Natural killer cell treated with Interleukin-12 subunit alpha and Interleukin-12 subunit beta and Interleukin-15 and Interleukin-18, amount 100 ng/mL, for 72 hours (primary cell): ENCODE measurements at regions not wholly inside any gene's neighbourhood (a gene's known extent, or its start where the extent isn't known, plus 50 kb on each side); places are given as distances from the start of the nearest gene placed in this dataset.

Experiments used
- ATAC-seq, 2 donors: fragments of 150-1000 bp; cut with Tn5 transposase in 1 of 2; sonication (Bioruptor Pico), chemical (Tn5 transposase) in 1 of 2; 2 replicates each; pipeline ENCODE4 v1.10.0; 2021
- DNase-seq: peaks from one replicate; pipeline ENCODE4 v3.0.0; 2022; ENCODE audit warnings: low spot score
- H3K27ac Mint-ChIP-seq, 2 donors: 1 replicate in 1 of 2; 2 replicates in 1 of 2; pipeline ENCODE4 v1.8.0; 2022; ENCODE audit warnings: mixed read lengths in 2 of 2, mild to moderate bottlenecking in 1 of 2, moderate library complexity in 1 of 2
- H3K27me3 Mint-ChIP-seq, 2 donors: 1 replicate in 1 of 2; 2 replicates in 1 of 2; pipeline ENCODE4 v1.8.0; 2022; ENCODE audit warnings: mixed read lengths in 2 of 2
- H3K36me3 Mint-ChIP-seq: one replicate; pipeline ENCODE4 v1.8.0; 2022; ENCODE audit warnings: mixed read lengths
- H3K4me1 Mint-ChIP-seq, 2 donors: 1 replicate in 1 of 2; 2 replicates in 1 of 2; pipeline ENCODE4 v1.8.0; 2022; ENCODE audit warnings: low read depth in 2 of 2, mixed read lengths in 2 of 2, mild to moderate bottlenecking in 1 of 2
- H3K4me3 Mint-ChIP-seq: one replicate; pipeline ENCODE4 v1.8.0; 2022; ENCODE audit warnings: mixed read lengths
- H3K9me3 Mint-ChIP-seq: 2 replicates; pipeline ENCODE4 v1.8.0; 2022; ENCODE audit warnings: mixed read lengths

DNA sequence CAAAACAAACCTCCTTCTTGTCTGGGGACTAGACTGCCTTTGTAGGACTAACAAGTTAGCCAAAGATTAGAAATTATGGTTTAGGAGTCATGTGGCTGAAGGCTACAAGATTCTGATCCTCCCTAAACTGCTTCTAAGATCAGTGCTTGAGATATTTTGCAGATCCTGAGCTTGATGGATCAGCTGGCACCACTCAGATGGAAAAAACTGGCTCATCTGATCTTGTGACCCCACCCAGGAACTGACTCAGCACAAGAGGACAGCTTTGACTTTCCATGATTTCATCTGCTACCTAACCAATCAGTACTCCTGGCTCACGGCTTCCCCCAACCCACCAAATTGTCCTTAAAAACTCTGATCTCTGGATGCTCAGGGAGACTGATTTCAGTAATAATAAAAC is 271.5 kb upstream of the TAC1 start:
- no peak for DNase-seq

DNA sequence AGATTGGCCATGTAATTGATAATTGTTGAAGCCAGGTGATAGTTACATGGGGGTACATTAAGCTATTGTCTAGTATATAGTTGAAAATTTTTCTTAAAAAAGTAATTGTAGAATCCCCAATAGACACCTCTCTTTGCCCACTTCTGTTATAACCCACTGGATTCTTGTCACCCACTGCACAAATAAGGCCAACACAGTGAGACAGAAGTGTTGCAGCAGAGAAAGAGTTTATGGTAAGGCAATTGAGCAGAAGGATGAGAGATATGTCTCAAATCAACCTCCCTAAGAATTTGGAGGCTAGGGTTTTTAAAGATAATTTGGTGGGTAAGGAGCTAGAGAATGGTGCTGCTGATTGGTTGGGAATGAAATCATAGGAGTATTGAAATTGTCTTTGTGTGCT is 270.3 kb upstream of the TAC1 start:
- no peaks in the 10 kb centered on the region for H3K4me1 Mint-ChIP-seq
- peaks cover 4% of the 10 kb centered on the region for H3K36me3 Mint-ChIP-seq
- H3K27me3 Mint-ChIP-seq, result peaks cover 0 to 2% of the 10 kb centered on the region in 2 donors
- peaks cover 10% of the 10 kb centered on the region for H3K9me3 Mint-ChIP-seq
- H3K27ac Mint-ChIP-seq, result no peak overlapping the region
- DNase-seq (no peak), ATAC-seq (no peak)
- no peak overlapping the region for H3K4me3 Mint-ChIP-seq

More for the DNA sequence above, 271.5 kb upstream of the TAC1 start:
- ATAC-seq, result no peak
- Mint-ChIP-seq H3K27ac (no peak overlapping the region), H3K4me3 (no peak overlapping the region), H3K27me3 (no peaks in the 10 kb centered on the region), H3K4me1 (no peaks in the 10 kb centered on the region), H3K9me3 (peaks cover 12% of the 10 kb centered on the region), H3K36me3 (peaks cover 4% of the 10 kb centered on the region)

DNA sequence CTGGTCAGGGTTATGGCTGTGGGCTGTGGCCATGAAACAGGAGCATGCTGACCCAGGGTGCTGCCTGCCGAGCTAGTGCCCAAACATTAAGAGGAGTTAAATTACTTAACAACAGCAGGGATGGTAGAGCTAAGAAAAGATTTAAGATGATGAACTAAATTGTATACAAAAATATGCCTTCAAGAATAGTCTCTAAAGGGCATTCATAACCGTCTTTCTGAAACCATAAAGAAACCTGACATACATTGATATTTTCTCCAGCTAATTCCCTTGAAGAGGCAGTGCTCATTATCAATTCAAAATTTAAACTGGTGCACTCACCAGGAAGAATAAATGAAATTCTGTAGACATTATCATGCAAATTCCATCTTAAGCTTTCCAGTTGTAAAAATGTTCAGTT is 265.8 kb upstream of the TAC1 start:
- H3K27ac Mint-ChIP-seq, result no peak overlapping the region
- H3K9me3 Mint-ChIP-seq, result peaks cover 7% of the 10 kb centered on the region
- no peaks in the 10 kb centered on the region for H3K4me1 Mint-ChIP-seq

DNA sequence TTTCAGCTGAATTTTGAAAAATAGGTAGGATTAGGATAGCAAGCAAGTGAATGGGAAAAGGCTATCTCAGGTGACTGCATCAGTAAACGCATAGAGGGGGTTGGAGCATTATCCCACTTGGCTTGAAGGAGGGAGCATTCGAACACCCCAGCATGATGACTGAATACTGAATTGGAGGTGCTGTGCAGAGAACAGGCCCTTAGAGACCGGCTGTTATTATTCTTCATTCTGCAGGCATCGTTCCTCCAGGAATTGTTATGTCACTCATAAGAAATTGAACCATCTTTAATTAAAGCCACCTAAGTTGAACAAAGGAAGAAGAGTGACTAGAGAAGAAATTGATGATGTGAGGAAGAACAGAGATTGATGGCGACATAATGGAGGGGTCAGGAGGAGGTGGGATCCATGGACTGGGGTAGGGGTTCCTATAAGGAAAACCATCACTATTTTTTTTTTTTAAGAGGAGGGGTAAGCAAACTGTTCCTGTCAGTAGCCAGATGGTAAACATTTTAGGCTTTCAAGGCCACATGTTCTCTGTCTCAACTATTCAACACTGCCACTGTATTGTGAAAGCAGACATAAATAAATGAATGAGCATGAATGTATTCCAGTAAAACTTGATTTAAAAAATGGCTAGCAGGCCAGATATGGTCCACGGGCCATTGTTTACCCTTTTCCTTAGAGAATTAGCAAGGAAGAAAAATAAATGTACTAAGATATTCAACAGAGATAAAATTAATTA is 264.7 kb upstream of the TAC1 start:
- peaks cover 9% of the 10 kb centered on the region for H3K9me3 Mint-ChIP-seq
- peaks cover 0 to 7% of the 10 kb centered on the region in 2 donors for H3K27me3 Mint-ChIP-seq
- H3K4me3 Mint-ChIP-seq, result no peak overlapping the region
- no peaks in the 10 kb centered on the region for H3K4me1 Mint-ChIP-seq
- H3K27ac Mint-ChIP-seq, result no peak overlapping the region
- peaks cover 9% of the 10 kb centered on the region for H3K36me3 Mint-ChIP-seq
- no peak for ATAC-seq
- no peak for DNase-seq

More for the DNA sequence above, 265.8 kb upstream of the TAC1 start:
- H3K4me3 Mint-ChIP-seq, result no peak overlapping the region
- no peak for DNase-seq
- H3K36me3 Mint-ChIP-seq, result peaks cover 9% of the 10 kb centered on the region
- peaks cover 0 to 7% of the 10 kb centered on the region in 2 donors for H3K27me3 Mint-ChIP-seq
- ATAC-seq, result no peak

DNA sequence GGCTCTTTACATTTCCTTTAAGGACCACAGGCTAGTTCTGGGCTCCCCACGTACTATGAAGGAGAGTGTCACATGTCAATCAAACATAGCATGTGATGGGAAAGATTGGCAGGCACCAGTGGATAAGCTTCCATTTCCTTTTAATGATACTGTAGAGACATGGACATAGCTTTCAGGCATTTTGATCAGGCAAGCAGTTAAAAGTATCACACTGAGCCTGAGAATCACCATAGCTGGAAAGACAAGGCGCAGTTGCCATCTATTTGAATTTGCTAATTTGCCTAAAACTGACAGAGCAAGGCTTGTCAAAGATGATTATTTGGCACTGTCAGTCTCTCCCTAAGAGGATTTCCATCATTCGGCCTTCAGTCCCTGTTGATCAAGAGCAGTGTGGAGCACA is 263.4 kb upstream of the TAC1 start:
- ATAC-seq (no peak), DNase-seq (no peak)
- no peak overlapping the region for H3K4me3 Mint-ChIP-seq
- no peak overlapping the region for H3K27ac Mint-ChIP-seq
- peaks cover 9% of the 10 kb centered on the region for H3K9me3 Mint-ChIP-seq
- H3K36me3 Mint-ChIP-seq, result peaks cover 9% of the 10 kb centered on the region
- H3K27me3 Mint-ChIP-seq, result peaks cover 0 to 7% of the 10 kb centered on the region in 2 donors
- H3K4me1 Mint-ChIP-seq, result no peaks in the 10 kb centered on the region

DNA sequence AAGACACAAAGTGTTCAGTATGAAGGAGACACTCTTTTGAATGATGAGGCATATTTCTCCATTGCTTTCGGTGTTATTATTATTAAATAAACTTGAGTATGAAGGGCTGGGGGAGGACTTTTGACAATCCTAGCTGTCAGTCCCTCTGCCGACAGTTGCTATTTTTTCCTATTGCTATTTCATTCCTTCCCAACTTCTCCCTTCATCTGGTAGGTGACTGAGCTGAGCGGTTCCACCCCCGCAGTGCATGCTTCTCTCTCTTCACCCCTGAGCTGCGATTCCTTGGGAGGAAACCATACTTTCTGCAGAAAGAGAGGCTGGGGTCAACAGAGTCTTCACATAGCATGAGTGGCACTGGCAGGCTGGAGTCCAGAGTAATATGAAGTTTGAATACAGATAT is 261.2 kb upstream of the TAC1 start:
- H3K4me3 Mint-ChIP-seq, result no peak overlapping the region
- H3K4me1 Mint-ChIP-seq, result no peaks in the 10 kb centered on the region
- H3K36me3 Mint-ChIP-seq, result peaks cover 5% of the 10 kb centered on the region
- no peak for ATAC-seq
- no peak overlapping the region for H3K27ac Mint-ChIP-seq
- no peak for DNase-seq
- H3K27me3 Mint-ChIP-seq, result peaks cover 0 to 7% of the 10 kb centered on the region in 2 donors
- peaks cover 5% of the 10 kb centered on the region for H3K9me3 Mint-ChIP-seq

DNA sequence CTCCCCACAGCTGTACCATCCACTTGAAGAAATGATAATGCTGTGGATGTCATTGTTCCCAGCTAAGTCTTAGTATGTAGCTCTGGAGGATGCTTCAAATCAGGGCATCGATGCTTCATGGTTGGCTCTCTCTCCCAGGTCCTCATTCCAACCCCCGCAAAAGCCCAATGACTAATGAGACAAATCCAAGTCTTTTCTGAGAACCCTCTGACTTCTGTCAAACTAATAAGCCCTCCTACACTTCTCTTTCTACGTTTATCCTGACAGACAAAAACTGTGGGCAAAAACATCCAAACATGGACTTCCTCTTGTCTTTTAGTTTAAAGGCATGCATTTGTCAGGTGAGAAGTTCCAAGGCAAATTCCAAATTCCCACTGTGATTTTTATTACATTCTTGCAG is 260.4 kb upstream of the TAC1 start:
- H3K36me3 Mint-ChIP-seq, result peaks cover 5% of the 10 kb centered on the region
- H3K27ac Mint-ChIP-seq, result no peak overlapping the region
- ATAC-seq (no peak), DNase-seq (no peak)
- H3K27me3 Mint-ChIP-seq, result peaks cover 0 to 7% of the 10 kb centered on the region in 2 donors
- H3K4me3 Mint-ChIP-seq, result no peak overlapping the region
- no peaks in the 10 kb centered on the region for H3K4me1 Mint-ChIP-seq
- peaks cover 5% of the 10 kb centered on the region for H3K9me3 Mint-ChIP-seq

DNA sequence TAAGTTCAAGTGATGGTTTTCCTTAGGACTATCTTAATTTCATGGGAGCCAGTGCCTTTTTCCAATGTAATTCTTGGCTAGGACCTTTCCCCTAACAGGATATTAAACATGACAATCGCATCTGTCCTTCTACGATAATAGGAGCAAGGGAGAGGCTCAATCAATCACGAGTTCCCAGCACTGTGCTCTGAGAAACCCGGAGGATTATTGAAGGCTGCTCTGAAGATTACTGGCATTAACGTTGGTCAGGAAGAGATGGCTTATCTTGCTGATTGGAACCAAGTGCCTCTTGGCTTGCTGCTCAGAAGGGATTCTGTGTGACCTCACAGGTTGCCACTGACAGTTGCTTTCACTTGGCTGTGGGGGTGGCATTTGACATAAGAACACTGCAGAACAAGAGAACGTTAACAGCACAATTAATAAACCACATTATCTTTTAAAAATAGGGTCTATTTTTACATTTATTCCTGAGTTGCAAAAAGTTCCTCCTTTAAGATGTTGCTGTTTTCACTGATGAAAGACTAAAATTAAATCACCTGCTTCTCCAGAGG is 252.1 kb upstream of the TAC1 start:
- H3K4me1 Mint-ChIP-seq, result no peaks in the 10 kb centered on the region
- DNase-seq (no peak), ATAC-seq (no peak)
- H3K27me3 Mint-ChIP-seq, result no peaks in the 10 kb centered on the region
- H3K36me3 Mint-ChIP-seq, result no peaks in the 10 kb centered on the region
- no peak overlapping the region for H3K4me3 Mint-ChIP-seq
- H3K27ac Mint-ChIP-seq, result no peak overlapping the region
- H3K9me3 Mint-ChIP-seq, result peaks cover 14% of the 10 kb centered on the region

DNA sequence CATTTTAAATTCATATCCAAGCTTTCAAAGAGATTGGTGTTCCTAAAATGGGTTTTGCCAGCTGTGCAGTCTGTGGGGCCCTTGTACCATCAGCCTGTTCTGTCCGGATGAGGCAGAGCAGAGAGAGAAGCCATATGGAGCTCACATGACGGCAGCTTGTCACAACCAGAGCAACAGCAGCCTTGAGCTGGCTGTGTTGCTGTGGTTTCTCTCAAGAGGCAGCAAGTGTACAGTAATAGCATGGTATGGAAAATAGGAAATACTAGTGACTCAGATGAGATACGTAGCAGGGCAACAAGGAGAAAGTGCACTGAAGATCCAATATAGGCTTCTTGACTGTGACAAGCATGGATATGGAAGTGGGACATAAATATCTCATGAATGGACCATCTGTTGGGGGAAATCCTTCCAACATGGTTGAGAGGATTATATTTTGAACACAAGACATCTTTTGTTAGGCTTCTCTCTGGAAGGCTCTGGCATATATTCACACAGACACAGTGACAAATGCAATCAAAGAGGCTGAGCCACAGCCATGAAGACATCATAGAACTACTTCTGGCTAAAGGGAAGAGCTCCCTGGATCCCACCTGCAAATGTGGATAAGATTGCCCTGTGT is 251.0 kb upstream of the TAC1 start:
- DNase-seq (no peak), ATAC-seq (no peak)
- no peak overlapping the region for H3K4me3 Mint-ChIP-seq
- H3K27ac Mint-ChIP-seq, result no peak overlapping the region
- H3K4me1 Mint-ChIP-seq, result no peaks in the 10 kb centered on the region
- no peaks in the 10 kb centered on the region for H3K27me3 Mint-ChIP-seq
- H3K9me3 Mint-ChIP-seq, result peaks cover 17% of the 10 kb centered on the region
- H3K36me3 Mint-ChIP-seq, result no peaks in the 10 kb centered on the region

DNA sequence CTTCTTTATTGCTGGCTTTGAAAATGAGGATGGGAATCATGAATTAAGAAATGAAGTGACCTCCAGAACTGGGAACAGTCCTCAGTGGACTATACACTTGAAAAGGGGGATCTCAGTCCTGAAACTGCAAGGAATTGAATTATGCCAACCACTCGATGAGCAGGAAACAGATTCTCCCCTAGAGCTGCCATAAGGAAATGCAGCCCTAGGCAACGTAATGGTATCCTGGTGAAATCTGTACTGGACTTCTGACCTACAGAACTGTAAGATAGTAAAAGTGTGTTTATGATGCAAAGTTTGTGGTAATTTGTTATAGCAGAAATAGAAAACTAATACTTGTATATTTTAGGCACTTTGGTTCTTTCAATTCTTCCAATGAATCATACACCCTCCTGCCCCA is 236.4 kb upstream of the TAC1 start:
- ATAC-seq, result no peak

DNA sequence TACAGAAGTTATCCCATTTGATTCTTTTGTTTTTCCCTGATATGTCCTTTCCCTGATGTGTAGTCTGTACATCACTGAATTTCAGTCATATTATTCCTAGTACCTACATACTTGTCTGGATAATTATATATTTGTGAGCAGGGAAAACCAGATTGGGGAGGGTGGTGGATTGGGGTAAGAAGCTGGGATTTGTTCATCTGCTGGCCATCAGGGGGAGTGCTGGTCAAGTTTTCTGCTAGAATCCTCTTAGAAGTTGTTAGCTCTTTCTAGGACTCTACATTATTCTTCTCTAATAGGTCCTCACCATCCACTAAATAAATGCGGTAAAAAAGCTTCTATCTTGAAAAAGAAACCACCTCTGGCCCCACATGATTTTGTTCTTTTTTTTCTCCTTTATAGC is 232.7 kb upstream of the TAC1 start:
- ATAC-seq (no peak), DNase-seq (no peak)
- no peak overlapping the region for H3K4me3 Mint-ChIP-seq
- no peaks in the 10 kb centered on the region for H3K4me1 Mint-ChIP-seq
- no peak overlapping the region for H3K27ac Mint-ChIP-seq
- no peaks in the 10 kb centered on the region for H3K36me3 Mint-ChIP-seq
- no peaks in the 10 kb centered on the region for H3K27me3 Mint-ChIP-seq
- H3K9me3 Mint-ChIP-seq, result peaks cover 5% of the 10 kb centered on the region

More for the DNA sequence above, 236.4 kb upstream of the TAC1 start:
- Mint-ChIP-seq H3K4me3 (no peak overlapping the region), H3K9me3 (peaks cover 5% of the 10 kb centered on the region), H3K4me1 (no peaks in the 10 kb centered on the region), H3K27me3 (no peaks in the 10 kb centered on the region), H3K36me3 (no peaks in the 10 kb centered on the region), H3K27ac (no peak overlapping the region)
- DNase-seq, result no peak

DNA sequence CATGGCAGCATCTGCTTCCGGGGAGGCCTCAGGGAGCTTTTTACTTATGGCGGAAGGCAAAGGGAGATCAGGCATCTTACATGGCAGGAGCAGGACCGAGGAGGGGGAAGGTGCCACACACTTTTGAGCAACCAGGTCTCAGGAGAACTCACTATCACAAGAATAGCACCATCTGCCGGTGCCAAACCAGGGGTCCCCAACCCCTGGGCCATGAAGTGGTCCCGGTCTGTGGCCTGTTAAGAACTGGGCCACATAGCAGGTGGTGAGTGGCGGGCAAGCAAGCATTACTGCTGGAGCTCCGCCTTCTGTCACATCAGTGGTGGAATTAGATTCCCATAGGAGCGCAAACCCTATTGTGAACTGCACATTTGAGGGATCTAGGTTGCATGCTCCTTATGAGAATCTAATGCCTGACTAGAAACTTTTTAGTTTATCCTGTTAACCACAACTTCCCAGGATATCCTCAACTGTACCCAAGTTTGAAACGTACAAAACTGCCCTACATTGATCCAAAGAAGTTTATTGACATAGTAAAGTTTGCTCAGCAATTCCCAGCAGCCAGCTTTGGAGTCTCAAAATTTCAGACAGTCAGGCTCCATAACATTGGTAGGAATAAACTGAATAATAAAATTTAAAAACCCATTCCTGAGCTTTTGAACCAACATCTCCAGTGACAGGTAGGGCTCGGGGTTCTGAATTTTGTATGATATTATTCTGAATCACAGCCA is 228.4 kb upstream of the TAC1 start:
- no peak overlapping the region for H3K27ac Mint-ChIP-seq

DNA sequence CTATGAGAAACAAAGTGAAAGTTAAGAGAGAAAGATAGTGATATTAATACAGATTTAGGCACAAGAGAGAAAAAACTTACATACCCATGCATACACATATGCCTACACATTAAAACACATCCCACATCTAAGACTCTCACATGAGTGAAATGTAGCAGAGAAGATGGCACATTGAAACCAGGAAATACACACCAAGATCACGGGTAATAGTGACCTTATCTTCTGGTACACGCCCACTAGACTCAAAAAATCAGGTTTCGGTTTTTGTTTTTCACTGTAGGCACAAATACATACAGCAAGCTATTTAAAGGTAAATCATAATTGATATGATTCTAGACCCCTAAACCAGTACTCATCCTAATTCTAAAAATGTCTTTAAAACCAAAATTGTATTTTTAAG is 225.2 kb upstream of the TAC1 start:
- Mint-ChIP-seq H3K4me3 (no peak overlapping the region), H3K36me3 (no peaks in the 10 kb centered on the region), H3K9me3 (no peaks in the 10 kb centered on the region), H3K27me3 (no peaks in the 10 kb centered on the region), H3K4me1 (no peaks in the 10 kb centered on the region), H3K27ac (no peak overlapping the region)
- ATAC-seq, result no peak
- no peak for DNase-seq

More for the DNA sequence above, 228.4 kb upstream of the TAC1 start:
- no peak for ATAC-seq
- no peak for DNase-seq
- no peak overlapping the region for H3K4me3 Mint-ChIP-seq
- H3K9me3 Mint-ChIP-seq, result peaks cover 5% of the 10 kb centered on the region
- H3K4me1 Mint-ChIP-seq, result no peaks in the 10 kb centered on the region
- H3K27me3 Mint-ChIP-seq, result no peaks in the 10 kb centered on the region
- H3K36me3 Mint-ChIP-seq, result no peaks in the 10 kb centered on the region
